Breast epithelium (tissue), 4 donors: ENCODE measurements at regions not wholly inside any gene's neighbourhood (a gene's known extent, or its start where the extent isn't known, plus 50 kb on each side); places are given as distances from the start of the nearest gene placed in this dataset.

ENCODE experiments used
- DNase-seq, 2 donors: peaks; one replicate each; pipeline ENCODE4 v3.0.0-alpha.2; 2019; ENCODE audit warnings: low spot score in 2 of 2
- H3K27ac ChIP-seq, 2 donors: fragments of 200-600 bp; sonication (generic) in 1 of 2; one replicate each; pipeline ENCODE4 v1.5.1; 2016 to 2019; ENCODE audit warnings: mild to moderate bottlenecking in 1 of 2
- H3K27me3 ChIP-seq, 2 donors: fragments of 200-600 bp; sonication (generic) in 1 of 2; one replicate each; pipeline versions ENCODE4 v1.5.1 to v1.6.0; 2017 to 2019; ENCODE audit warnings: control low read depth in 1 of 2, mild to moderate bottlenecking in 1 of 2
- H3K36me3 ChIP-seq: fragments of 200-600 bp; one replicate; pipeline ENCODE4 v1.5.1; 2019
- H3K4me1 ChIP-seq, 2 donors: fragments of 200-600 bp; sonication (generic); one replicate each; pipeline ENCODE4 v1.5.1; 2016 to 2019; ENCODE audit warnings: control low read depth in 1 of 2
- H3K4me3 ChIP-seq, 3 donors: fragments of 200-600 bp; sonication (generic); 1 replicate in 2 of 3; 2 replicates in 1 of 3; pipeline ENCODE4 v1.5.1; 2016 to 2019; ENCODE audit warnings: mild to moderate bottlenecking in 3 of 3, moderate library complexity in 2 of 3
- H3K9me3 ChIP-seq, 2 donors: fragments of 200-600 bp; sonication (generic) in 1 of 2; one replicate each; pipeline ENCODE4 v1.5.1; 2016 to 2019; ENCODE audit warnings: control low read depth in 1 of 2
- CTCF ChIP-seq, 3 donors: fragments of 450-650 bp; IDR thresholded peaks; one replicate each; pipeline ENCODE4 v1.5.1; 2016 to 2017; ENCODE audit warnings: antibody characterized with exemption in 3 of 3, mild to moderate bottlenecking in 3 of 3, moderate library complexity in 3 of 3
- POLR2A ChIP-seq: fragments of 450-650 bp; IDR thresholded peaks from one replicate; pipeline ENCODE4 v1.6.1; 2016; ENCODE audit warnings: antibody characterized with exemption, mild to moderate bottlenecking, moderate library complexity
- POLR2AphosphoS5 ChIP-seq, 3 donors: sonication (generic); formaldehyde crosslinking; IDR thresholded peaks; one replicate each; pipeline ENCODE4 v1.6.1; 2017; ENCODE audit warnings: antibody characterized with exemption in 3 of 3
- intact Hi-C: fragments of 100-400 bp; cut with DNase I; formaldehyde crosslinking; loops from one replicate; pipeline ENCODE4 v1.15.1; 2023; ENCODE audit warnings: low total_unique reads

- no peak for DNase-seq
- TF ChIP-seq POLR2A (no peak), CTCF (IDR thresholded peaks at IDR 0.05) (no peak), POLR2AphosphoS5 (IDR thresholded peaks at IDR 0.05) (no peak)
- Histone ChIP-seq H3K4me1 (no peaks in the 10 kb centered on the region), H3K4me3 (no peak overlapping the region), H3K27ac (no peak overlapping the region), H3K36me3 (no peaks in the 10 kb centered on the region), H3K9me3 (no peaks in the 10 kb centered on the region), H3K27me3 (no peaks in the 10 kb centered on the region)
- intact Hi-C loops = no loop called here
These were observed 156.0 kb downstream of the LRIG3 start for GRCh38 chr12:58764100-58764953.

DNA sequence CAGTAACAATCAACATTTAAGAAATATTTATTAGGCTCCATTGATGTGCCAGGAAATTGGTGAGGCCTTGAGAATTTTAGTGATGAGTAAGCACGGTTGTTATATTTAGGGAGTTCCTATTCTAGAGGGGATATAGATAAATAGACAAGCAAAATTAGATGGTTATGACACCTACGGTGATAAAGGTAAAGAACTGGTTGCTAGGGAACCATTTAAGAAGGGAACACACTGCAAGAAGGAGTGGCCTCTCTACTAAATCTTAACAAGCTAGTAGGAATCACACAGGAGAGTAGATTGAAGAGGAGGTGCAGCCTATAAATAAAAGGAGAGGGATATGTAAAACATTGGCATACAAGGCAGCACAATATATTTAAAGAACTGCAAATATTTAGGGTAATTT is 155.2 kb downstream of the LRIG3 start:
- intact Hi-C loops = no loop called here

GRCh38 chr12:58765653-58766512 is 154.4 kb downstream of the LRIG3 start:
- no peak overlapping the region for H3K27ac ChIP-seq
- no peaks in the 10 kb centered on the region for H3K4me1 ChIP-seq
- no peaks in the 10 kb centered on the region for H3K27me3 ChIP-seq
- intact Hi-C loops = no loop called here
- no peaks in the 10 kb centered on the region for H3K9me3 ChIP-seq
- H3K4me3 ChIP-seq = no peak overlapping the region
- TF ChIP-seq POLR2A (no peak), POLR2AphosphoS5 (IDR thresholded peaks at IDR 0.05) (no peak), CTCF (IDR thresholded peaks at IDR 0.05) (no peak)
- no peak for DNase-seq
- no peaks in the 10 kb centered on the region for H3K36me3 ChIP-seq

More for the DNA sequence above, 155.2 kb downstream of the LRIG3 start:
- Histone ChIP-seq H3K36me3 (no peaks in the 10 kb centered on the region), H3K27ac (no peak overlapping the region), H3K4me1 (no peaks in the 10 kb centered on the region), H3K27me3 (no peaks in the 10 kb centered on the region), H3K9me3 (no peaks in the 10 kb centered on the region), H3K4me3 (no peak overlapping the region)
- no peak for DNase-seq
- TF ChIP-seq CTCF (IDR thresholded peaks at IDR 0.05) = no peak
- no peak for TF ChIP-seq POLR2A

DNA sequence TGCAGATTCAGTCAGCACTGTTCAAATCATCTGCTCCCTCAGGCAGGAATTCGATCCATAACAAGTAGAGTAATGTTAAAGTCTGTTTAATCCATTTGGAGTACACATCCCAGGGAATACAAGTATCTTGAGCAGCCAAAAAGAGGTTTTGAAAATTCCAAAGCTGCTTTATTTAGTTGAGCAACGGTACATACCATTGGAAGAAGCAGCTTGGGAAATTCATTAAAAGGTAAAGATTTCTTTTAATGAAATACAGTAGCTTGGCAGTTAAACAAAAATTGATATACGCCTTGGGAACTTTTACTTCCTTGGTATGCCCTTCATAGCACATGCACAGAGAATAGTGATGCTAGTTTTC is 153.8 kb downstream of the LRIG3 start:
- TF ChIP-seq POLR2A (no peak), CTCF (IDR thresholded peaks at IDR 0.05) (no peak), POLR2AphosphoS5 (IDR thresholded peaks at IDR 0.05) (no peak)
- no peak overlapping the region for H3K27ac ChIP-seq
- intact Hi-C loops = no loop called here

GRCh38 chr12:58767496-58767895 is 152.8 kb downstream of the LRIG3 start:
- H3K9me3 ChIP-seq = no peaks in the 10 kb centered on the region
- no peaks in the 10 kb centered on the region for H3K4me1 ChIP-seq
- H3K27me3 ChIP-seq = no peaks in the 10 kb centered on the region
- no peak for DNase-seq
- no peak overlapping the region for H3K4me3 ChIP-seq
- TF ChIP-seq POLR2A (no peak), CTCF (IDR thresholded peaks at IDR 0.05) (no peak), POLR2AphosphoS5 (IDR thresholded peaks at IDR 0.05) (no peak)
- H3K27ac ChIP-seq = no peak overlapping the region
- intact Hi-C loops = no loop called here
- H3K36me3 ChIP-seq = no peaks in the 10 kb centered on the region

More for the DNA sequence above, 153.8 kb downstream of the LRIG3 start:
- DNase-seq = no peak
- Histone ChIP-seq H3K36me3 (no peaks in the 10 kb centered on the region), H3K4me1 (no peaks in the 10 kb centered on the region), H3K9me3 (no peaks in the 10 kb centered on the region), H3K4me3 (no peak overlapping the region), H3K27me3 (no peaks in the 10 kb centered on the region)
